Ishikawa (cell line): ENCODE measurements at regions not wholly inside any gene's neighbourhood (a gene's known extent, or its start where the extent isn't known, plus 50 kb on each side); places are given as distances from the start of the nearest gene placed in this dataset.

ENCODE experiments used
- MAX ChIP-seq: IDR thresholded peaks from 2 replicates; pipeline ENCODE4 v1.6.1; 2012
- TCF12 ChIP-seq: IDR thresholded peaks from 2 replicates; pipeline ENCODE4 v1.6.1; 2012; ENCODE audit warnings: low read depth
- TEAD4 ChIP-seq: IDR thresholded peaks from 2 replicates; pipeline ENCODE4 v1.6.1; 2012

DNA sequence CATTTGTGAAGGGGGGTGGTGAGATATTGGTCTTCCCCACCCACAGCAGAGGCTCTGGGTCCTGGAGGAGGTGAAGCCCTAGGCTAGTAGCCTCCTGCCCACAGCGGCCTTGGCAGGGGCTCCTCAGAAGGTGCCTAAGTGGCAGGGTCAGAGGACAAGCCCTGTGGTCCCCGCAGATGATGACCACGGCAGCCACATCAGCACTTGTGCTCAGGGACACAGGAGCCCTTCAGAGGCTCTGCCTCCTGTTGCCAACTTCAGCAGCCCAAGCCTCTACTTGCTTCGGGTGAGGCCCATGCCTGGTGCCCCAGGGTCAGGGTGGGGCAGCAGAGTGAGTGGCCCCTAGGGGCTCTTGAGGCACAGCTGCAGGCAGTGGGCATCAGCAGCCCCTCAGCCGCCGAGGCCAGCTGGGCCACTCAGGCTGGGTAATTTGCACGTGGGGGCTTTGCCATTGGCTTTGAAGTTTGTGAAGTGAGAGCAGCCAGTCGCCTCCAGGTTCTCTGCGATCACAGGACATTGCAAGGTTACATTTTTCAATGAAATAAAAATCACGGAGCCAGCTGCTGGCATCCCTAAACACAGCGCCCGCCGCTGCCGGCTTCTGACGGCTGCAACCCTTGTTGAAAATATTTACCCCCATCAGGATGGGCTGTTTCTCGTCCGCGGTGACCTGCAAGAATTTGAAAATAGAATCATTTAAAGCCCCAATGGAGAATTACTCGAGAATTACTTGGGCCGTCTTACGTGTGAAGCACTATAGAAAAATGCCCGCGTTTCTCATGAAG lies 108.5 kb downstream of the HMX1 start:
- TF ChIP-seq MAX (no peak), TCF12 (no peak), TEAD4 (no peak)
